PC-9 (cell line): ENCODE measurements at regions not wholly inside any gene's neighbourhood (a gene's known extent, or its start where the extent isn't known, plus 50 kb on each side); places are given as distances from the start of the nearest gene placed in this dataset.

Experiments used
- BruUV-seq: library from RNA; stranded (reverse); fragments of 400-500 nt; replicated peaks from 2 replicates; lab custom pipeline; 2021; lab: Mats Ljungman, UMichigan
- CTCF ChIA-PET: fragments of 300-600 bp; sonication (Branson Sonifier 250); formaldehyde crosslinking; loops from one replicate; lab custom pipeline; 2022; ENCODE audit warnings: antibody characterized with exemption; lab: Charles Lee
- POLR2A ChIA-PET: fragments of 300-600 bp; sonication (Branson Sonifier 250); formaldehyde crosslinking; loops from one replicate; lab custom pipeline; 2022; ENCODE audit warnings: antibody characterized with exemption; ENCODE audit not compliant: unreplicated experiment; lab: Charles Lee
- DNase-seq, 2 experiments: peaks; one replicate each; pipeline versions ENCODE4 v3.0.0 to v3.0.0-alpha.2; 2015 to 2022; ENCODE audit warnings: mixed read lengths in 1 of 2
- H2AFZ ChIP-seq: fragments of 200-600 bp; sonication (generic); 2 replicates; pipeline ENCODE4 v1.8.1; 2017; ENCODE audit warnings: antibody characterized with exemption
- H3F3A ChIP-seq: fragments of 200-600 bp; sonication (generic); 2 replicates; pipeline ENCODE4 v1.8.1; 2017; ENCODE audit warnings: antibody characterized with exemption, mild to moderate bottlenecking, low read depth; ENCODE audit not compliant: insufficient read depth
- H3K27ac ChIP-seq: fragments of 200-600 bp; sonication (generic); 2 replicates; pipeline ENCODE4 v1.6.1; 2016; ENCODE audit warnings: mixed run types
- H3K27me3 ChIP-seq: fragments of 200-600 bp; sonication (generic); 2 replicates; pipeline ENCODE4 v1.6.1; 2016; ENCODE audit warnings: low read depth, mixed run types; ENCODE audit not compliant: insufficient read depth
- H3K36me3 ChIP-seq: fragments of 200-600 bp; sonication (generic); 2 replicates; pipeline ENCODE4 v1.6.1; 2016; ENCODE audit warnings: low read depth, mixed run types
- H3K4me1 ChIP-seq: fragments of 200-600 bp; sonication (generic); replicated peaks from 2 replicates; pipeline ENCODE4 v1.6.1; 2016; ENCODE audit warnings: mixed run types; ENCODE audit not compliant: insufficient read depth
- H3K4me2 ChIP-seq: fragments of 200-600 bp; sonication (generic); 2 replicates; pipeline ENCODE4 v1.6.1; 2017; ENCODE audit warnings: mixed run types
- H3K4me3 ChIP-seq: fragments of 200-600 bp; sonication (generic); 2 replicates; pipeline ENCODE4 v1.6.1; 2016; ENCODE audit warnings: mixed run types
- H3K79me2 ChIP-seq: fragments of 200-600 bp; sonication (generic); 2 replicates; pipeline ENCODE4 v1.6.1; 2017; ENCODE audit warnings: low read depth, mixed run types
- H3K9me2 ChIP-seq: fragments of 200-600 bp; sonication (generic); 2 replicates; pipeline ENCODE4 v1.8.1; 2017; ENCODE audit warnings: mild to moderate bottlenecking; ENCODE audit not compliant: insufficient read depth
- H3K9me3 ChIP-seq: fragments of 200-600 bp; sonication (generic); 2 replicates; pipeline ENCODE4 v1.8.1; 2016; ENCODE audit warnings: low read depth; ENCODE audit not compliant: insufficient read depth
- H4K20me1 ChIP-seq: fragments of 200-600 bp; sonication (generic); 2 replicates; pipeline ENCODE4 v1.8.1; 2017; ENCODE audit not compliant: insufficient read depth
- EZH2 ChIP-seq: fragments of 200-600 bp; sonication (generic); IDR thresholded peaks from 2 replicates; pipeline ENCODE4 v1.8.0; 2017; ENCODE audit warnings: antibody characterized with exemption, low read depth
- intact Hi-C: fragments of 100-400 bp; cut with micrococcal nuclease; formaldehyde crosslinking; loops from one replicate; pipeline ENCODE4 v1.10.0; 2022; ENCODE audit not compliant: unreplicated experiment
- TF ChIP-seq, protein P1 (sequence below): fragments of 200-600 bp; sonication (generic); conservative IDR thresholded peaks from 2 replicates; pipeline ENCODE4 v1.6.1; 2017; ENCODE audit warnings: mixed run types, antibody characterized with exemption, mild to moderate bottlenecking, moderate library complexity

DNA sequence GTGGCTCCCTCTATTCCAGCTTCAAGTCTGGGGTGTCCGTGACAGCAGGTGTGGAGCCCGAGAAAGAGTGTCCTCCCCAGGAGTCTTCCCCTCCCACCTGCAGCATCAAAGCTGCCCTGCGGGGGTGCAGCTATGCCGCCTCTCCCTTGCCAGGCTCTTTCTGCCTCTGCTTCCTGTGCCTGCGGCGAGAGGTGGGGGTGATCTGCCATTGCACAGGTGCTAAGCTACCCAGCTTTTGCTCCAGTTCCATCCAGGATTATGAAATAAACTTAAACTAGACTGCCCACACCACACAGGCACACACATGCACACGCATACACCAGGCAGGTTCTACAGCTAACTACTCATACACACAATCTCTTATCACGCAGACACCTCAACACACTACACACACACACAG, 104.7 kb upstream of the CLDN10 start:
- Histone ChIP-seq H3K4me3 (no peak overlapping the region), H3K9me2 (no peaks in the 10 kb centered on the region), H3K4me2 (no peak overlapping the region), H3F3A (no peaks in the 10 kb centered on the region), H3K4me1 (0 out of 2 replicates have a peak, but pooled peaks cover 5% of the 10 kb centered on the region), H3K79me2 (no peaks in the 10 kb centered on the region), H3K27ac (no peak overlapping the region), H3K36me3 (no peaks in the 10 kb centered on the region), H3K9me3 (no peaks in the 10 kb centered on the region), H3K27me3 (peaks cover 3% of the 10 kb centered on the region; the same call in 1 of the 2 replicates), H2AFZ (no peak overlapping the region), H4K20me1 (no peaks in the 10 kb centered on the region)
- CTCF ChIA-PET: no interaction called here
- intact Hi-C loops: no loop called here
- POLR2A ChIA-PET: no interaction called here
- BruUV-seq: no TSS peak
- TF ChIP-seq EZH2: no peak
- TF ChIP-seq, protein P1, sequence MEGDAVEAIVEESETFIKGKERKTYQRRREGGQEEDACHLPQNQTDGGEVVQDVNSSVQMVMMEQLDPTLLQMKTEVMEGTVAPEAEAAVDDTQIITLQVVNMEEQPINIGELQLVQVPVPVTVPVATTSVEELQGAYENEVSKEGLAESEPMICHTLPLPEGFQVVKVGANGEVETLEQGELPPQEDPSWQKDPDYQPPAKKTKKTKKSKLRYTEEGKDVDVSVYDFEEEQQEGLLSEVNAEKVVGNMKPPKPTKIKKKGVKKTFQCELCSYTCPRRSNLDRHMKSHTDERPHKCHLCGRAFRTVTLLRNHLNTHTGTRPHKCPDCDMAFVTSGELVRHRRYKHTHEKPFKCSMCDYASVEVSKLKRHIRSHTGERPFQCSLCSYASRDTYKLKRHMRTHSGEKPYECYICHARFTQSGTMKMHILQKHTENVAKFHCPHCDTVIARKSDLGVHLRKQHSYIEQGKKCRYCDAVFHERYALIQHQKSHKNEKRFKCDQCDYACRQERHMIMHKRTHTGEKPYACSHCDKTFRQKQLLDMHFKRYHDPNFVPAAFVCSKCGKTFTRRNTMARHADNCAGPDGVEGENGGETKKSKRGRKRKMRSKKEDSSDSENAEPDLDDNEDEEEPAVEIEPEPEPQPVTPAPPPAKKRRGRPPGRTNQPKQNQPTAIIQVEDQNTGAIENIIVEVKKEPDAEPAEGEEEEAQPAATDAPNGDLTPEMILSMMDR: no peak
- no peak for DNase-seq

DNA sequence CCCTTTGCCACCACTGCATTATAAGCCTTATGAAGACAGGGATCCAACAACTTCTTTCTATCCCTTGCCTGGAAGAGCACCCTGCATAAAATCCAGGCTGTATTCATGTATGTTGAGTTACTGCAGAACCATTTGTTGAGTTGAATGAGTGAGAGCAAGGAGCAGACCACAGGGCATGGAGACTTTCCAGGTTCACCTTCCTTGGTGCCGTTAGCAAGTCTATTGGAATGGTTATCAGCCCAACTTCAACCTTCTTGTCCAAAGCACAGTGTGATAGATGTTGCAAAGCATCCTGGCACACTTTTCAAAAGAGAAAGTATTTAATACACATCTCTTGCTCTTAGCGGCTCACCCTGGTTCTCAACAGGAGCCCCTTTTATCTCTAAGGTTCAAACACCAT, 100.9 kb upstream of the CLDN10 start:
- Histone ChIP-seq H3K4me2 (no peak overlapping the region), H3K36me3 (no peaks in the 10 kb centered on the region), H3K9me3 (no peaks in the 10 kb centered on the region), H3K79me2 (no peaks in the 10 kb centered on the region), H3K4me1 (0 out of 2 replicates have a peak, but pooled peaks cover 6% of the 10 kb centered on the region), H2AFZ (no peak overlapping the region), H3K27me3 (0 out of 2 replicates have a peak, but pooled peaks cover 3% of the 10 kb centered on the region), H4K20me1 (no peaks in the 10 kb centered on the region), H3K27ac (no peak overlapping the region), H3K9me2 (no peaks in the 10 kb centered on the region), H3F3A (no peaks in the 10 kb centered on the region), H3K4me3 (no peak overlapping the region)
- ChIA-PET POLR2A (no interaction called here), CTCF (no interaction called here)
- BruUV-seq: no TSS peak
- intact Hi-C loops: no loop called here
- DNase-seq: no peak
- TF ChIP-seq EZH2: no peak
- TF ChIP-seq, protein P1: no peak

DNA sequence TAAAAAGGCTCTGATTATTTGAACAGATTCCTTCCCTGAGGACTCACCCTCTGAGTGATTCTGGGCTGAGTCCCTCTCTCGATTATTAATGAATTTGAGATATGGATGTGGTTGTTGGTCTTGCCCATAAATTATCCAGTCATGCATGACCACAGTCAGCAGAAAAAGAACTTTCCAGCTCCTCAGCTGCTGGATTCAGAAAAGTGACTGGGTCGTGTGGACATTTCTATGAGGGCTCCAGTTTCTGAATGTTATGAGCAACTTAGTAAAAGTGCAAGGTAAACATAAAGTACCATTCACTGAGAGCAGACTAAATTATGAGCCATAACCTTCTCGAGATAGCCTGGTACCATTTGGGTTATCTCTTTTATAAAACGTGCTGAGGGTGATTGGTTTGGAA, 100.1 kb upstream of the CLDN10 start:
- CTCF ChIA-PET: no interaction called here
- Histone ChIP-seq H3K9me2 (no peaks in the 10 kb centered on the region), H3K36me3 (no peaks in the 10 kb centered on the region), H3K4me2 (no peak overlapping the region), H3K9me3 (no peaks in the 10 kb centered on the region), H3K4me3 (no peak overlapping the region), H3F3A (no peaks in the 10 kb centered on the region), H2AFZ (no peak overlapping the region), H3K4me1 (0 out of 2 replicates have a peak, but pooled peaks cover 6% of the 10 kb centered on the region), H3K27me3 (0 out of 2 replicates have a peak, but pooled peaks cover 3% of the 10 kb centered on the region), H4K20me1 (no peaks in the 10 kb centered on the region), H3K79me2 (no peaks in the 10 kb centered on the region), H3K27ac (no peak overlapping the region)
- DNase-seq: peak in 1 of 2 experiments; percentile 55
- BruUV-seq: no TSS peak
- POLR2A ChIA-PET: no interaction called here
- TF ChIP-seq EZH2: no peak
- TF ChIP-seq, protein P1: no peak
- intact Hi-C loops: no loop called here
